Neural cell (in vitro differentiated cells): ENCODE measurements at regions not wholly inside any gene's neighbourhood (a gene's known extent, or its start where the extent isn't known, plus 50 kb on each side); places are given as distances from the start of the nearest gene placed in this dataset.

ENCODE experiments used
- CTCF ChIP-seq: fragments of 450-650 bp; IDR thresholded peaks from 2 replicates; pipeline ENCODE4 v1.5.1; 2014; ENCODE audit warnings: antibody characterized with exemption, mild to moderate bottlenecking, moderate library complexity; ENCODE audit not compliant: poor library complexity, severe bottlenecking
- EZH2 ChIP-seq: fragments of 200-600, 300-800 bp; shearing (Covaris generic), sonication (generic); IDR thresholded peaks from 2 replicates; pipeline ENCODE4 v1.6.1; 2014; ENCODE audit warnings: antibody characterized with exemption, low read length, borderline replicate concordance, mild to moderate bottlenecking; ENCODE audit not compliant: insufficient read depth, poor library complexity, severe bottlenecking
- POLR2AphosphoS5 ChIP-seq: IDR thresholded peaks from 2 replicates; pipeline ENCODE4 v1.6.1; 2012
- RAD21 ChIP-seq: fragments of 450-650 bp; conservative IDR thresholded peaks from 2 replicates; pipeline ENCODE4 v1.6.1; 2014; ENCODE audit warnings: antibody characterized with exemption, mild to moderate bottlenecking, moderate library complexity
- REST ChIP-seq: IDR thresholded peaks from 2 replicates; pipeline ENCODE4 v1.6.1; 2012; ENCODE audit warnings: borderline replicate concordance
- SMC3 ChIP-seq: fragments of 450-650 bp; conservative IDR thresholded peaks from 2 replicates; pipeline ENCODE4 v1.6.1; 2014; ENCODE audit warnings: antibody characterized with exemption, mild to moderate bottlenecking, moderate library complexity; ENCODE audit not compliant: poor library complexity
- TAF1 ChIP-seq: IDR thresholded peaks from 2 replicates; pipeline ENCODE4 v1.6.1; 2012; ENCODE audit warnings: low read depth

- TF ChIP-seq POLR2AphosphoS5, result no peak
- TF ChIP-seq RAD21, result no peak
- TF ChIP-seq EZH2, result no peak
- no peak for TF ChIP-seq CTCF
- TF ChIP-seq SMC3, result no peak
- no peak for TF ChIP-seq REST
- TF ChIP-seq TAF1, result no peak
Measured at GRCh38 chr18:2040279-2040678, 531.0 kb downstream of the METTL4 start.
